Esophagus squamous epithelium (tissue), 5 donors: ENCODE measurements at regions not wholly inside any gene's neighbourhood (a gene's known extent, or its start where the extent isn't known, plus 50 kb on each side); places are given as distances from the start of the nearest gene placed in this dataset.

Experiments
- DNase-seq: peaks from one replicate; lab custom pipeline; 2025; lab: John Stamatoyannopoulos, UW
- H3K27ac ChIP-seq, 4 donors: fragments of 200-600 bp; sonication (generic); one replicate each; pipeline ENCODE4 v1.5.1; 2016 to 2019; ENCODE audit warnings: mild to moderate bottlenecking in 1 of 4
- H3K27me3 ChIP-seq, 4 donors: fragments of 200-600 bp; sonication (generic); 1 replicate in 3 of 4; 2 replicates in 1 of 4; pipeline versions ENCODE4 v1.5.1 to v1.6.0; 2017 to 2021; ENCODE audit warnings: antibody characterized with exemption in 1 of 4
- H3K36me3 ChIP-seq, 3 donors: fragments of 200-600 bp; sonication (generic); one replicate each; pipeline ENCODE4 v1.5.1; 2016 to 2019
- H3K4me1 ChIP-seq, 3 donors: fragments of 200-600 bp; sonication (generic); one replicate each; pipeline ENCODE4 v1.5.1; 2017 to 2019
- H3K4me3 ChIP-seq, 4 donors: fragments of 200-600 bp; sonication (generic); 1 replicate in 3 of 4; 2 replicates in 1 of 4; pipeline ENCODE4 v1.5.1; 2016 to 2019; ENCODE audit warnings: mild to moderate bottlenecking in 2 of 4, moderate library complexity in 1 of 4
- H3K9me3 ChIP-seq, 3 donors: fragments of 200-600 bp; sonication (generic); one replicate each; pipeline ENCODE4 v1.5.1; 2016 to 2019
- POLR2A ChIP-seq, 4 donors: fragments of 450-650 bp; IDR thresholded peaks; one replicate each; pipeline ENCODE4 v1.6.1; 2017; ENCODE audit warnings: antibody characterized with exemption in 4 of 4, mild to moderate bottlenecking in 4 of 4, moderate library complexity in 3 of 4
- WGBS, 2 donors: methylation state at CpG; one replicate each; pipeline ENCODE4 v1.1.5; 2018; 5-methylcytosine and 5-hydroxymethylcytosine counted together
- intact Hi-C: fragments of 100-400 bp; cut with DNase I; formaldehyde crosslinking; loops from one replicate; pipeline ENCODE4 v1.15.0; 2022
- TF ChIP-seq, protein P1 (sequence below), 6 experiments: fragments of 450-650 bp in 4 of 6; fragments of 200-600 bp in 2 of 6; sonication (generic) in 2 of 6; IDR thresholded peaks; one replicate each; pipeline ENCODE4 v1.5.1; 2016 to 2019; ENCODE audit warnings: antibody characterized with exemption in 6 of 6, mild to moderate bottlenecking in 4 of 6, moderate library complexity in 4 of 6
- donor health status: DM: yes; HTN: yes; CAD: no.

DNA sequence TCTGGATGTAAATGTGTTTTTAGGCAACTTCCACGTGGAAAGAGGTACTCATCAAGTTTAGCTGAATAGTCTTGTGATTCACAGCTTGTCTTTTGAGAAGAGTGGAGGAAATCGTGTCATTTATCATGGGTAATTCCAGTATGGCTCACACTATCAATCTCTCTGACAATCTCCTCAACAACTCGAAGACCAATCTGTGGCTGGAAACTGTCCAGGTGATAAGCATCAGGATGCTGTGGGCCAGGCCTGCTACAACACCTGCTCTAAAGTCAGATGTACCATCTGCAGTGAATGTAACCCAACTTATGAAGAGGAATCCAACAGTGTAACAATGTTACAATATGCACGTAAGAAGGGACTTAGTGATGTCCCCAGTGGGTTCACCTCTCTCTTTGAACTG, 132.1 kb upstream of the GK2 start:
- no peaks in the 10 kb centered on the region for H3K4me1 ChIP-seq
- H3K9me3 ChIP-seq = no peaks in the 10 kb centered on the region
- H3K36me3 ChIP-seq = no peaks in the 10 kb centered on the region
- no peaks in the 10 kb centered on the region for H3K27me3 ChIP-seq
- 38 to 52% methylated on average over 4 of the region's 4 CpGs for WGBS, 2 donors
- no peak overlapping the region for H3K4me3 ChIP-seq
- H3K27ac ChIP-seq = no peak overlapping the region
- TF ChIP-seq, protein P1, sequence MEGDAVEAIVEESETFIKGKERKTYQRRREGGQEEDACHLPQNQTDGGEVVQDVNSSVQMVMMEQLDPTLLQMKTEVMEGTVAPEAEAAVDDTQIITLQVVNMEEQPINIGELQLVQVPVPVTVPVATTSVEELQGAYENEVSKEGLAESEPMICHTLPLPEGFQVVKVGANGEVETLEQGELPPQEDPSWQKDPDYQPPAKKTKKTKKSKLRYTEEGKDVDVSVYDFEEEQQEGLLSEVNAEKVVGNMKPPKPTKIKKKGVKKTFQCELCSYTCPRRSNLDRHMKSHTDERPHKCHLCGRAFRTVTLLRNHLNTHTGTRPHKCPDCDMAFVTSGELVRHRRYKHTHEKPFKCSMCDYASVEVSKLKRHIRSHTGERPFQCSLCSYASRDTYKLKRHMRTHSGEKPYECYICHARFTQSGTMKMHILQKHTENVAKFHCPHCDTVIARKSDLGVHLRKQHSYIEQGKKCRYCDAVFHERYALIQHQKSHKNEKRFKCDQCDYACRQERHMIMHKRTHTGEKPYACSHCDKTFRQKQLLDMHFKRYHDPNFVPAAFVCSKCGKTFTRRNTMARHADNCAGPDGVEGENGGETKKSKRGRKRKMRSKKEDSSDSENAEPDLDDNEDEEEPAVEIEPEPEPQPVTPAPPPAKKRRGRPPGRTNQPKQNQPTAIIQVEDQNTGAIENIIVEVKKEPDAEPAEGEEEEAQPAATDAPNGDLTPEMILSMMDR (IDR thresholded peaks at IDR 0.05) = no peak
- no peak for TF ChIP-seq POLR2A (IDR thresholded peaks at IDR 0.05)
- DNase-seq = no peak
- intact Hi-C loops = no loop called here

DNA sequence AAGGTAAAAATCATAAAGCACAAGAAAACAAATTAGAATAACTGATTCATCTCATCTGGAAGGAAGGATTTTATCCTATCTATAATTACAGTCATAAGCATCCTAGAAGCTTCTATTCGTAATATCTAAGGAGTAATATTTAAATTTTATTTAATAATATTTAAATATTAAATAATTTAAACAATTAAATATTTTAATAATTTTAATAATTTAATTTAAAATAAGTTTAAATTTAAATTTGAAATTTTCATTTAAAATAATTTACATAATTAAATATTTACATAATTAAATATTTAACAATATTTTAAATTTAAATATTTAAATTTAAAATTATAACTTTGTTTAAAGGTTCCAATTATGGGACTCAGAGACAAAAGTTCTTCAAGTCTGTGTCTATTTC, 127.5 kb upstream of the GK2 start:
- intact Hi-C loops = no loop called here
- Histone ChIP-seq H3K27ac (no peak overlapping the region), H3K4me3 (no peak overlapping the region), H3K4me1 (no peaks in the 10 kb centered on the region), H3K36me3 (no peaks in the 10 kb centered on the region), H3K9me3 (no peaks in the 10 kb centered on the region), H3K27me3 (no peaks in the 10 kb centered on the region)
- TF ChIP-seq POLR2A (IDR thresholded peaks at IDR 0.05) = no peak
- TF ChIP-seq, protein P1 (IDR thresholded peaks at IDR 0.05) = no peak
- DNase-seq = no peak
- WGBS, 2 donors = 81 to 86% methylated on average over 1 of the region's 1 CpG

DNA sequence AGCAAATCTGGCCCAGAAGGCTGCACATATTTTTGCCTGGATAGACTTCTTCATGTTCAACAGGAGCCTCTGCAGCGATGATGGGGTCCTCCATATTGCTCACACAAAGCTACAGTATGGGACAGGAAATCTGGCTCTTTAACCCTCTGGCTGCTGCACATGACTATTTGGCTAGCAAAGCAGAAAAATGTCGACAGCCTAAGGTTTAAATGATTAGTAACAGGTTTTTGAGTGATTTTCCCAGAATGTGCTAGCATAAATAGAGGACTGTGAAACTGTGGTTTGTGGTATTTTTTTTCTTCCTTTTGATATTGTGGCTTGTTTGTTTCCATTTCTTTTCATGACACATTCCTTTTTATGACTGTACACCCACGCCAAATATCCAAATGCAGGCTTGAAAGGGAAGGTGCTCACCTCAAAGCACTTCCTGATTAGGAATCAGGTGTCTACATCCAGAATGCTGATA, 120.2 kb upstream of the GK2 start:
- intact Hi-C loops = no loop called here
- H3K27me3 ChIP-seq = no peaks in the 10 kb centered on the region
- no peak overlapping the region for H3K27ac ChIP-seq
- H3K4me1 ChIP-seq = peaks cover 0 to 3% (median 0%) of the 10 kb centered on the region in 3 donors
- no peaks in the 10 kb centered on the region for H3K9me3 ChIP-seq
- 29 to 37% methylated on average over 3 of the region's 3 CpGs for WGBS, 2 donors
- DNase-seq = no peak
- TF ChIP-seq, protein P1 (IDR thresholded peaks at IDR 0.05) = no peak
- TF ChIP-seq POLR2A (IDR thresholded peaks at IDR 0.05) = no peak
- H3K4me3 ChIP-seq = no peak overlapping the region
- no peaks in the 10 kb centered on the region for H3K36me3 ChIP-seq

DNA sequence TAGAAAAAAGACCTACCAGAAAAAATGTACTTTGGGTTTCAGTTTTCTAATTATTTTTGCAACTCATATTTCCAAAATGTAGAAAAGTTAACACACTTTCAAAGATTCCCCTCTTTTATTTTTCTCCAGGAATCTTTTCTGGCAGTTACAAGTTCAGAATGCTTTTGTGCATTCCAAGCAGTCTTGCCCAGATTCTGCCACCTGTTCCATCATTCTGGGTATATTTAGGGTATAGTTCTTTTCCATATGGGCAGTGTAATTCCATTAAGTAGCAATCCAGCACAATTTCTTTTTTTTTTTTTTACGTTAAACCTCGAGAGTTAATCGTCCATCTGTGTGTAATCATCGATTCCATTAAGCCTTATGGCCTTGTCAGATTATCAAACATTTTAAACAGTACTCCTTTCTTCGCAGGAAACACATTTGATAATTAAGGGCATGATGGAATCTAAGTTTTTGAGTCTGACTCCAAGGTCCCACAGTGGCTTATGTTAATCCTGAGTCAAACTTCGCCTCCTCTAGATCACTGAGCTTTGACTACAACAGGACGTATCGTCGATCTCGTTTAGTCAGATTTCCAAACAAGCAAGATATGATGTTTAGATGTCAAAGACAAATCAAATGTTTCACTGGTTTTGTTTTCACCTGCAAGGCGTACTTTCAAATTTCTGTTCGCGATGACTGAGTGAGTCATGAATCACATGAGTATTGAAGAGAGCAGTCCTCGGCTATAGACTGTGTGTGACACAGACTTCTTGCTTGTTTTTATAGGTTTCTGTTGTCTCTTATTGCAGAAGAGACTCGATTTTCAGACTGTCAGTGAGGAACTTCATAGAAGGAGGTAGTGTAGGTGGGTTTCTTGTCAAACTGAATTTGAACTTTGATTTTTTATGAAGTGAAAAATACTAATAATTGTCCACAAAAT, 118.9 kb upstream of the GK2 start:
- intact Hi-C loops = no loop called here
- DNase-seq = no peak
- Histone ChIP-seq H3K9me3 (no peaks in the 10 kb centered on the region), H3K4me1 (peaks cover 0 to 3% (median 0%) of the 10 kb centered on the region in 3 donors), H3K4me3 (no peak overlapping the region), H3K36me3 (no peaks in the 10 kb centered on the region), H3K27me3 (no peaks in the 10 kb centered on the region), H3K27ac (no peak overlapping the region)
- 82 to 84% methylated on average over 15 of the region's 15 CpGs for WGBS, 2 donors
- TF ChIP-seq, protein P1 (IDR thresholded peaks at IDR 0.05) = no peak
- no peak for TF ChIP-seq POLR2A (IDR thresholded peaks at IDR 0.05)

DNA sequence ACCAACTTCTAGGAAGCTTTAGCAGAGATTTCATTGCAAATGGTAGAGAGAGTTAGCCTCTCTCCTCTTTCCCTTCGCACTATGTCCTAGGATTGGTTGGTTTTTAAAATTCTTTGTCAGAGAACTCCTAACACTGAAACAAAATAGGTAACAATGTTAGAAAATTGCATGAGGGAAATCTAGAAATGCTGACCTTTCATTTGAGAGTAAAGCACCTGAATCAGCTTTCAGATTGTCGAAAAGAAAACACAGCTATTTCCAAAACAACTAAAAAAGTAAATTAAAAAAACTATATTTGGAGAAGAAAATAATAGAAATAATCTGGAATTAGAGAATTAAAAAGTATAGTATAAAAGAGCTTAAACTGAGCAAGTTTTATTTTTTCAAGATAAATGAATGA, 108.1 kb upstream of the GK2 start:
- H3K27ac ChIP-seq = no peak overlapping the region
- H3K36me3 ChIP-seq = no peaks in the 10 kb centered on the region
- intact Hi-C loops = no loop called here
- 75 to 85% methylated on average over 2 of the region's 2 CpGs for WGBS, 2 donors
- no peak overlapping the region for H3K4me3 ChIP-seq
- no peak for TF ChIP-seq POLR2A (IDR thresholded peaks at IDR 0.05)
- TF ChIP-seq, protein P1 (IDR thresholded peaks at IDR 0.05) = no peak
- H3K9me3 ChIP-seq = no peaks in the 10 kb centered on the region
- no peaks in the 10 kb centered on the region for H3K27me3 ChIP-seq
- no peak for DNase-seq
- peaks cover 0 to 19% (median 0%) of the 10 kb centered on the region in 3 donors for H3K4me1 ChIP-seq
